NCI-H446 treated with DMSO at 0.1 percent for 48 hours (cell line): ENCODE measurements at regions not wholly inside any gene's neighbourhood (a gene's known extent, or its start where the extent isn't known, plus 50 kb on each side); places are given as distances from the start of the nearest gene placed in this dataset.
"Not testable (repeated sequence)": the region's sequence is repeated elsewhere in the genome, so short reads cannot be mapped to it uniquely, and the experiment has no call there.

ENCODE experiments used
- DNase-seq: peaks from one replicate; lab custom pipeline; 2025; lab: John Stamatoyannopoulos, UW

DNA sequence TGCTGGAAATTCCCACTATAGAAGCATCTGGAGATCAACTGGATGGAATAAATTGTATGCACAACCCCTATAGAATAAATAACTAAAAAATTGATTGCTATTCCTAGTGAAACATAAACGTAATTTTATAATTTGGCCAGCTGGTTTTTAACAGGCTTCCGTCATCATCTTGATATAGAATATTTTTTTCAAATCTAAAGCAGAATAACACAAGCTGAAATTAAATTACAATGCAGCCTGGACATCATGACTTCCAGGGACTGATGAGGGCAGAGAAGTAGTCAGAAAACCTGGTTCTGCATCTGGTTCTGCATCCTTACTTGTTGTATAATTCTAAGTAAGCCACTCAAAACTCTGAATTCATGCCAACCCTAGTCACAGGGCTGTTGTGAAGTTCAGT lies 146.1 kb downstream of the MEX3B start:
- no peak for DNase-seq

DNA sequence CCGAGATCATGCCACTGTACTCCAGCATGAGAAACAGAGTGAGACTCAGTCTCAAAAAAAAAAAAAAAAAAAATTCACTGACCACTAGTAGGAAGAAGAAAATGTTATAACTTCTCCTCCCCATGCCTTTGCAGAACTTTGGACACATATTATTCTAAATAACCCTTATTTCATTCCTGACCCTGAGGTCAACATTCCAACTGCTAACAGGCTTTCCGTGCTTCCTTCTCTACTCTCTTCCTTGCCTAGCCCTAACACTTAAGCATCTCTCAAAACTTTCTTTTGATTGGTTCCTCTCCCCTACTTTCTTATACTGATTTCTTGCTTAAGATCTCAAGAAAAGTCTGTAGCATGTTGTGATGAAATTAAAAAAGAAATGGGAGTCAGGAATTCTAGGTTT lies 146.8 kb downstream of the MEX3B start:
- no peak for DNase-seq

DNA sequence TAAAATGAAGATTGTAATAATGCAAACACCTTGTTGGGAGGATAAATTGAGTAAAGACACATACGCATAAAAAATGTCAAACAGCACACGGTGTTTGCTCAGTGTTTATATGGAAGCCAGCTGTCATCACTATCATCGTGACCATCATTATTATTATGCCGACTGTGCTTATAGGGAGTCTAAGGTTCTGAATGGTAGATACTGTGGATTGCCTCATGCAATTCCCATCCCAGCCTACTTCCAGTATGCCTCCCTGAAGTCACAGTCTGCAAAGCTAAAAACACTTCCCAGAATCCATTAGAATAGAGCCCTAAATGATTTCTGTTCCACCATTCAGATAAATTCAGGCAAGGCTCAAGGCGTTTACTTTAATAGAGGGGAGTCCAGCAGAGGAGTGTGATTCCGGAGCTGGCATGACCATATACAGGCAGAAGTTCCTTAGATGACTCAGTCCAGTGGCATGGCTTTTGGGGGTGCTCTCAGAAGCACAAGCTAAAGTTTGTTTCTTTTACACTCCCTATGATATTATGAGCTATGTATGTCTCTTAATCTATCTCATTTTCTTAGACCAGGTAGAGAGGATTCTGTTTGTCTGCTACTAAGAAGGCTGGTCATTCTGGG lies 148.7 kb downstream of the MEX3B start:
- no peak for DNase-seq

DNA sequence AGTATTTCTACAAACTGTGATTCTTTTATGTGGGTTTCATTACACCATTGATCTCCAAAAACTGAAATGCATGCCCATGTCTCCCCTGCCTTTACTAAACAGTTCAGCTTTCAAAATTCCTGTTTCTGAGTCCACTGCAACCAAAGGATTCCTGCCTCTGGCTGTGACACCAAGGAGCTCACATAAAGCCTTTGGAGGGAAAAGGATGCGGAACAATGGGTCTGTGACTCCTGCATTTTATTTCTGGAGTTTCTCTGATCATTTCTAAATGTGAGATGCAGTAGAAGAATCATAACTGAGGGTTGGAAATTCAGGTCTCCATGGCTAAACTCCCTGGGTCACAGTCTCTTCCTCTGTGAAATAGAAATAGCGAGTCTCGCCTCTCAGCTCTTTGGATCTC lies 149.5 kb downstream of the MEX3B start:
- DNase-seq: no peak

DNA sequence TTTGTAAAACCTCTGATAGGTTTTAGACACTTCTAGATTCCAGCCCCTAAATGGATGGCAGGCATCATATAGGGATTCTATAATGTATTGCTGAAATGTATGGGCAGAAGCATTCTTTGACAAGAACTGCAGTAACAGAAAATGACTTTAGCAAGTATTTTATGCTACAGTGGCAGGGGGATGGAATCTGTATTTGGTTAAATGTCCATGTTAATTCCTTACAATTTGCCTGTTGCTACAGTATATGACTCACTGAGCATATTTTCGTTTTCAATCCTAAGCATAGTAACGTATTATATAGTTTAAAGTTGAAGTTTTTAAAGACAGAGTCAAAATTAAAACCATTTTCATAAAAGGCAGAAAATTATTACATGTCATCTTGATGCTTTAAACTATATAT lies 150.1 kb downstream of the MEX3B start:
- no peak for DNase-seq

DNA sequence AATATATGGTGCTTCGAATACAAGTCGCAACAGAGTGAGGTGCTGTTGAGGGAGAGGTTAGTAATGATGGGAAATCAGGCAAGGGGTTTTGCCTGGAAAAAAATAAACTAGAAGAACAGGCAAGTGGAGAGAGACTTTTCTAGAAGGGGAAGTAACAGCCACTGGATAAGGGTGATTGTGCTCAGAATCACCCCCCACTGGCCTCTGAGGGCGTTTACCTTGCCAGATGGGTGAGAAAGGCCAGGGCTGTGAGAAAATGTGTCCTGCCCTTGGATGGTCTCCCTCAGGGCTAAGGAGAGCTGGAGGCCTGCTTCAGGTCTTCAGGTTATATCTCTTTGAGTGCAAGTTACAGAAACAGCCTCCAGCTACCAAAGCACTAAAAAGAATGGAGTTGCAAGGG lies 151.8 kb downstream of the MEX3B start:
- no peak for DNase-seq

DNA sequence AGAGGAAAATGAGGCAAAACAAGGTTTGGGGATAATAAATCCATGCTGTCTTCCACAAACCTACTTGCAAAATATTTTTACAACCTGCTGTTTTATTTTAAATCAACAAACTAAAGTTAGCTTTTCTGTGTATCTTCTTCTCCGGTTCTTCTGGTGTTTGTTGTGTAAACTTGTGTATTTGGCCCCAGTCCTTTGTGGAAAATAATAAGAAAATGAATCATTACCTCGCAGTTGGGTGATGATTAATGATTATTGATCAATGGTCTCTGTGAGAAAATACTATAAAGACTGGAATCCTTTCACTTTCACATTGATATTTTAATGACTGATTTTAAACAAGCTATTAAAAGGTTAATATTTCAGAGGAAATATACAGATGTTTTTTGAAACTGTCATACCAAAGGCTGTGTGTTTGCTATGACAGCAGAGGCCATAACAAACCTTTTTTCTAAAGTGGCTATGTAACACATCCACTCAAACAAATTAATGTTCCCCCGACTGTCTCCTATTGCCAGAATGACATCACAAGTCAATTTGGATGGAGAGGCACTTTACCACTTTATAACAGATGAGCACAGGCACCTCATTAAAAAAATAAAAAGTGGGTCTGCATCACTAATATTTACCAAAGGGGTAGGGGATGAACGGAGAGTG lies 152.5 kb downstream of the MEX3B start:
- DNase-seq: peak; percentile 32

DNA sequence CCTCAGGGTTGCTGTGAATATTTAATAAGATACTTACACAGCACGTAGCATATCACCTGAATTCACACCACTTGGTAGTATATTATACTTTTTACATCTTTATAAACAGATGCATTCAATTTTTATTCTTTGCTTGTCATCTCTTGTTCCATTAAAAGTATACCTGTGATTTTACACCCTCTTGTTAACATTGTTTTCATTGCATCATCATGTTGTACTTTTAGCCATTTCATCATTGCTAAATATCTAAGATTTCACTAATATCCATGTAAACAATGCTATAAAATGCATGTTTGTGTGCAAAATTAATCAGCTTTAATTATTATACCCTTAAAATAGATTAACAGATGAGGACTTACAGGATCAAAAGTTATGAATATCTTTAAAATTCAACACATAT lies 155.3 kb downstream of the MEX3B start:
- DNase-seq: no peak

DNA sequence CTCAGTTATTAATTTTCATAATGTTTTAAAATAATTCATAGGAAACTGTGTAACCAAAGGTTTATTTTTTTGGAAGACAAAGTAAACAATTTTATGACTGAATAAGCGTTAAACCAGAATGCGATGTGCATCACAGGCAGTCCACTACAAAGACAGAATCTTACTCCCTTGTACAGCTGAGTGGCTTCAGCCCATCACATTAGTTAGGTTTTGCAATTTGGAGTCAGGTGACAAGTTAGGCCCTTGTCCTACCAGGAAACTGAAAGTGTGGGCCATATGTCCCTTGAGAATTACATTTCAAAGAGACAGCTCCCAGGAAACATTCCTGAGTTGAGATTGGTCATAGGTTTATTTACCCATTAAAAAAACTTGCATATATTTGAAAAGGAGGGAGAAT lies 156.3 kb downstream of the MEX3B start:
- no peak for DNase-seq

DNA sequence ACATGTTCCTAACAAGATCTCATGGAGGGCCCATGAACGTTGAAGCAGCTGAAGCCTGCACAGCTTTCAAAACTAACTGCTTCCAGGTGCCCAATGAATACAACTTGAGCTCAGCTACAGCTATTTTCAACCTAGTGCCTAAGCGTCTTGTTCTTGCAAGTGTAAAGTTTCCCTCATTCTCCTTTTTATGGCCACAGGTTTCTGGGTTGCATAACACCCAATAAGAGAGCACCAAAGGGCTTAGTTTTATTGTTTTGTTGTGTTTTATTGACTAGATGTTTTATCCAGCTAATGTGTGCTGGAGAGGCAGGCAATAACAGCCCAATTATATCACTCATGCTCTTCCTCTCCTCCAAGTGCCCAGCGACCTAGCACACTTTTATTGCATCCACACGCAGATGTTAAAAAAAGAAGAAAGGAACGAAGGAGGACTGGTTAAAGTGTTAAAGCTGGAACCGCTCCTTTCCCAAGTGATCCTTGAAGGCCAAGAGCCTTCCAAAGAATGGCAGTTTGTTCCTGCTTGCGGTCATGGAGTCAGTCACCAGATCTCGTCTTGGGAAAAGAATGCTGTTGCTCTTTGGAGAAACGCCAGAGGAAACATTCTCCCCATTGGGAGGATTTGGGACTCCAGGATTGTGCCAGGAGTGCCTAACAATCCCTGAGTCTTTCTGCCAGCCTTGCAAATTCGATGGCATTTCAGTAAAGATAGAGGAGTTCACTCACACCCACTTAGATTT lies 156.9 kb downstream of the MEX3B start:
- DNase-seq: peak; percentile 17

DNA sequence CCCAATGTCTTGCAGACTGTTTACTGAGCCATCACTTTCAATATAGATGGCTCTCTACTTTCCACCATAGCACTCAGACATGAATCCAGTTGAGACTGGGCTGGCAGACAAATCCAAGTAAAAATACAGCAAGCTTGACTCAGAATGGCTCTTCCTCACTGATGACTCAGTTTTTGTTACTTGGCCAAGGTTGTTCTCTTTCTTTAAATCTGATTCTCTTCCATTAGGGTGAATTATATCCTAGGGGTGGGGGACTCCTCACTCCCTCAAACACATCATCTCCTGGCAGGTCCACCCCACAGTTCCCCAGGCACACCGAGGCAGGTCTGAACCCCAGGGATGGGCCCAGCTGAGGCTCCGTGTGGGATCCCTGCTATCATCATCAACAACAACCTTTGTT lies 157.9 kb downstream of the MEX3B start:
- DNase-seq: peak; percentile 60

DNA sequence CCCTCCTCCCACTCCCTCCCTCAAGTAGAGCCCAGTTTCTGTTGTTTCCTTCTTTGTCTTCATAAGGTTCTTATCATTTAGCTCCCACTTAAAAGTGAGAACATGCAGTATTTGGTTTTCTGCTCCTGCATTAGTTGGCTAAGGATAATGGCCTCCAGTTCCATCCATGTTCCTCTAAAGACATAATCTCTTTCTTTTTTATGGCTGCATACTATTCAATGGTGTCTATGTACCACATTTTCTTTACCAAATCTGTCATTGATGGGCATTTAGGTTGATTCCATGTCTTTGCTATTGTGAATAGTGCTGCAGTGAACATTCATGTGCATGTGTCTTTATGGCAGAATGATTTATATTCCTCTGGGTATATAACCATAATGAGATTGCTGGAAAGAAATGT lies 158.6 kb downstream of the MEX3B start:
- DNase-seq: not testable (repeated sequence)

DNA sequence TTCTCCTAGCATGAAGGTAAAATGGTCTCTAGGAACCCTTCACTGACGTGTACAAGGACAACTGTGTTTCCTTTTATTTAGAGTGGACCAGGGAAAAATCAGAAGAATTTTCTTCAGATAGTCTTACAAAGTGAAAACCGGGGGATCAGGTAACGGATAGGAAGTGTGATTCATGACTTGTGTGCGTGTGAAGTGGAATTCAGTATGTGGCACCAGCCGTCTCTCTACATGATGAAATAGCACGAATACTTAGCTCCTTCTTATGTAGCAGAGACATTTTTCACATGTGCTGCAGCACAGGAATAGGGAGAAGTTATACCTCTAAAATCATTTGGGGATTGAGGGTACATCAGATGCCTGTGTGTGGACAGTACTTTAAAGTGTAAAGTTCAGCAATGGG lies 159.2 kb downstream of the MEX3B start:
- no peak for DNase-seq

DNA sequence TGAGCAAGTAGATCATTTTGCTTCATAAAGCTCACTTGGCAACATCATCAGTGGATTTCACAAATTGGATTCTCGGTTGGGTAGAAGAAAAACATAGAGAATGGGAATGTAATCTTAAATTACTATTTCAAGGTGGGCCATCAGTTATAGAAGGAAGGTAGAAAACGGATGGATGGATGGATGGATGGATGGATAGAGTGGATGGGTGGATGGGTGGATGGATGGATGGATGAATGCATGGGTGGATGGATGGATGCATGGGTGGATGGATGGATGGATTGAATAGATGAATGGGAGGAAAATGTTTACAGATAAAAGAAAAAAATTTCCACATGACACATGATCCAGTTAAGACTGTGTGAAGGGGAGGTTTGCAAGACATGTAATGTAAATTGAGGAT lies 159.7 kb downstream of the MEX3B start:
- DNase-seq: no peak

DNA sequence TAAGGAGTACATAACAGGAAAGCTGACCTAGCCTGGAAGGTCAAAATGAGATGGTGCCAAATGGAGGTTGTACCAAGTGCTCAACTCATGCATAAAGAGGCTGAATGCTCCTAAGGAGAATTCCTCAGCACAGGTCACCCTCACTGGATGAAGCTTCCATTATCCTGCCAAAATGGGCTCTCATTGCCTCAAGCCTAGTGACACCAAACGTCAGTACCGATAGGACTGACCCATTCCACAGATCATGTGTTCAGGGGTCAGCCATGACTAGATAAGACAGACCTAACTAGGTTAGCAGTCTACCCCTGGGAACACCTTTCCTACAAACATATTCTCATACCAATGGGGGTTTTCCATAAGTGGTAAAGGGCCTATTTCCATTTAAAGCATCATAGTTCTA lies 160.7 kb downstream of the MEX3B start:
- no peak for DNase-seq

DNA sequence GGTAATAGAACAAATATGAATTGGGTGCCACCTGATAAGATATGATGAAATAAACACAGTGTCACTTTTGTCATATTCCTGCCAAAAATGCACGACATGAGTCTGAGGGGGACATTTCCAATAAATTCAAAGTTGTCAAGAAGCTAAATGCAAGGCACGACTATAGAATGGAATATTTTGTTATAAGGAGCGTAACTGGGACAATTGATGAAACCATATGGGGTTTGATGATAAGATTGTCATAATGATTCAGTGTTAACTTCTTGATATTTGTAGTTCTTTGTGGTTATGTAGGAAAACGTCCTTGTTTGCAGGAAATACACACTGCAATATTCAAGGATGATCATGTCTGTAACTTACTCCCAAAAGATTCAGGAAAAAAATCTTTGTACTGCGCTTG lies 163.3 kb downstream of the MEX3B start:
- DNase-seq: no peak

DNA sequence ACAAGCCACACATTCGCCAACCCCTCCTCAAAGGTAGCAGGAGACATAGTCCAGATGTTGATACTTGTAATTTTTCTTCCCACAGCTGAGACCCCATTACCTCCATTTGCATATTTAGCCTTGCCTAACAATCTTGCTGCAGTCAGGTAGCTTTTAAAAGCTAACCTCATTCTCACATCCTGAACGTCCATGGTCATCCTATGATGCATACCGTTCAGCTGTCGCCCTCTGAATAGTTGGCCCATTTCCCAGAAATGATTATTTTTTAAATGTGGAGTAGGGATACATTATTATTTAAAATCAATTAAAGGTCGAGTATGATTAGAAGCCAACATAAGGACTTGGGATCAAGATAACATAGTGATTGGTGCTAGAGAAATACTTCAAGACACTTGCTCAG lies 165.0 kb downstream of the MEX3B start:
- peak; percentile 29 for DNase-seq

DNA sequence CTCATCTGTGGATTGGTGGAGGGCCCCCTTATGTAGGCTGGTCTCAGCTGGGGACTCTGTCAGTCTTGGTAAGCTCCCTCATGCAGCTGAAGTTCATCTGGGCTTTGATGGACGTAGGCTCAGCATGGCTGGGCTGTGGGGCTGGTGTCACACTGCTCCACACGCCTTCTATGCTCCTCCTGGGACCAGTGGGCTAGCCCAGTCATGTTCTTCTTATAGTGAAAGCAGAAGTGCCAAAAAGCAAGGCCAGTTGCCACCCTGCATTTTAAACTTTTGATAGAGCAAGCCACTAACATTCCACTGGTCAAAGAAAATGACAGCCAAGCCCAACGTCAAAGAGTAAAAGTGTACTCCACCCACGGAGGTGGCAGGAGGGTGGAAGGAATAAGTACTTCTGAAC lies 165.5 kb downstream of the MEX3B start:
- DNase-seq: no peak

DNA sequence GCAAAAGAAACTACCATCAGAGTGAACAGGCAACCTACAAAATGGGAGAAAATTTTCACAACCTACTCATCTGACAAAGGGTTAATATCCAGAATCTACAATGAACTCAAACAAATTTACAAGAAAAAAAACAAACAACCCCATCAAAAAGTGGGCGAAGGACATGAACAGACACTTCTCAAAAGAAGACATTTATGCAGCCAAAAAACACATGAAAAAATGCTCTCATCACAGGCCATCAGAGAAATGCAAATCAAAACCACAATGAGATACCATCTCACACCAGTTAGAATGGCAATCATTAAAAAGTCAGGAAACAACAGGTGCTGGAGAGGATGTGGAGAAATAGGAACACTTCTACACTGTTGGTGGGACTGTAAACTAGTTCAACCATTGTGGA lies 170.1 kb downstream of the MEX3B start:
- DNase-seq: not testable (repeated sequence)

DNA sequence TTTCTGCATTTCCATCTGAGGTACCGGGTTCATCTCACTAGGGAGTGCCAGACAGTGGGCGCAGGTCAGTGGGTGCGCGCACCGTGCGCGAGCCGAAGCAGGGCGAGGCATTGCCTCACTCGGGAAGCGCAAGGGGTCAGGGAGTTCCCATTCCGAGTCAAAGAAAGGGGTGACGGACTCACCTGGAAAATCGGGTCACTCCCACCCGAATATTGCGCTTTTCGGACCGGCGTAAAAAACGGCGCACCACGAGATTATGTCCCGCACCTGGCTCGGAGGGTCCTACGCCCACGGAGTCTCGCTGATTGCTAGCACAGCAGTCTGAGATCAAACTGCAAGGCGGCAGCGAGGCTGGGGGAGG lies 175.1 kb downstream of the MEX3B start:
- not testable (repeated sequence) for DNase-seq

DNA sequence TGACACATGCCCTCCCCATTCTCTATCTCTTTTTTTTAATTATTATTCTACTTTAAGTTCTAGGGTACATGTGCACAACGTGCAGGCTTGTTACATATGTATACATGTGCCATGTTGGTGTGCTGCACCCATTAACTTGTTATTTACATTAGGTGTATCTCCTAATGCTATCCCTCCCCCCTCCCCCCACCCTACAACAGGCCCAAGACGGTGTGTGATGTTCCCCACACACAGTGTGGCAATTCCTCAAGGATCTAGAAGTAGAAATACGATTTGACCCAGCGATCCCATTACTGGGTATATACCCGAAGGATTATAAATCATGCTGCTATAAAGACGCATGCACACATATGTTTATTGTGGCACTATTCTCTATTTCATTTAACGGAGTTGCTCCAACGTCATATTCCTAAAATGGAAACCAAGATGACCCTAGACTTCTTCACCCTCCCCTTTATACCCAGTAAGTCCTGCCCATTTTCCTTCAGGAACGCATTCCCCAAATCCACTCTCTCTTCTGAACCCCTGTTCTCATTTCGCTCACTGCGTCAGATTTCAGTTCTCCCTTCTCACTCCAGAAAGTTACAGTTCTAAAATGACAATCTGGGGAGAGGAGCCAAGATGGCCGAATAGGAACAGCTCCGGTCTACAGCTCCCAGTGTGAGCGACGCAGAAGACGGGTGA lies 175.6 kb downstream of the MEX3B start:
- not testable (repeated sequence) for DNase-seq

DNA sequence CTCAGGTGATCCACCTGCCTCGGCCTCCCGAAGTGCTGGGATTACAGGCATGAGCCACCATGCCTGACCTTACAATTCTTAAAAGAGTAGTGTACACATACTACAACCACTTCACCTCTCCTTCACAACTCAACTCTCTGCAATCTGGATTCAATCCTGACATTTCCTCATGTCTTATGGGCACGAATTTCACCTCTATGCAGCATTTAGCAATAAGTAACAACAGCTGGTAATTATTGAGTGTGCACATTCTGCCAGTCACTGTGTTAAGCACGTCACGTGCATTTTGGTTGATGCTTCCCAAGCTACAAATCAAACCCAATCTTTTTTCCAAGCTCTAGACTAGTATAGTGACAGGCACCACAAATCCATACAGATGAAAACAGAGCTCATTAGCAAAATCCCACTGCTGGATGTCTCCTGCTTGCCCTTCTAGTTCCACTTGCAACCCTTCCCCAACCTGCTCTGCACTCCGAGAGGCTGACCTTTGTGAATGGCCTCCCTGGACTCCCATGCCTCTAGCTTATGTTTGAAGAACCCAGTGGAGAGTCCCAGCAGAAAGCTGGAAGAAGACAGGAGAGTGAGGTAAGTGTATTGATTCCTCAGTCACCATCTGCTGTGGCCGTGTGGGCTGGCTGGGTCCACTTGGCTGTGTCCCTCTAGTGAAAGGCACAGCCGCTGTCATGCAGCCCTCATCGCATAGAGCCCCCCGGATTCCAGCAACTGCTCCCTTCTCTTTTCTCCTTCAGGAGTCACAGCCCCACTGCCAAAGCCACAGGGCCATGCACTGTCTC lies 176.5 kb downstream of the MEX3B start:
- no peak for DNase-seq
